HepG2 (cell line): ENCODE measurements at regions not wholly inside any gene's neighbourhood (a gene's known extent, or its start where the extent isn't known, plus 50 kb on each side); places are given as distances from the start of the nearest gene placed in this dataset.

Source experiments
- ATF1 ChIP-seq: IDR thresholded peaks from 2 replicates; pipeline ENCODE4 v1.6.1; 2016; ENCODE audit warnings: mild to moderate bottlenecking, control low read depth
- HNRNPK ChIP-seq: fragments of 200-400 bp; formaldehyde crosslinking; IDR thresholded peaks from 2 replicates; pipeline ENCODE4 v1.6.1; 2018; ENCODE audit warnings: low read length, low read depth, moderate library complexity, mild to moderate bottlenecking; ENCODE audit not compliant: poor library complexity, severe bottlenecking
- HNRNPUL1 ChIP-seq: fragments of 200-400 bp; formaldehyde crosslinking; IDR thresholded peaks from 2 replicates; pipeline ENCODE4 v1.6.1; 2017; ENCODE audit warnings: low read depth, mild to moderate bottlenecking, low read length, moderate library complexity
- MAFK ChIP-seq, 2 experiments: IDR thresholded peaks in 1 of 2; conservative IDR thresholded peaks in 1 of 2; 2 replicates each; pipeline ENCODE4 v1.6.1; 2011; ENCODE audit warnings: improper control_type of control experiment in 2 of 2, low read length in 2 of 2
- MLLT10 ChIP-seq: sonication (generic); formaldehyde crosslinking; IDR thresholded peaks from 2 replicates; pipeline ENCODE4 v1.4.0; 2020; ENCODE audit warnings: missing genetic modification reagents
- ZNF639 ChIP-seq: conservative IDR thresholded peaks from 2 replicates; pipeline ENCODE4 v1.6.1; 2018; ENCODE audit warnings: missing genetic modification reagents

GRCh38 chr3:28758115-28758514 is 409.5 kb upstream of the AZI2 start:
- TF ChIP-seq HNRNPK: no peak
- peak in 1 of 2 experiments; percentile 71; a peak in 2 of 4 replicates for TF ChIP-seq MAFK (conservative IDR thresholded peaks at IDR 0.05 in 1 of 2, IDR thresholded peaks at IDR 0.05 in 1 of 2; ENCODE audit: low read length in 2 of 2)
- TF ChIP-seq HNRNPUL1: no peak
- no peak for TF ChIP-seq ZNF639 (CRISPR knock-in tag)
- TF ChIP-seq ATF1 (CRISPR knock-in tag): no peak
- no peak for TF ChIP-seq MLLT10 (CRISPR knock-in tag)
